Aorta (tissue), 5 donors: ENCODE measurements at regions not wholly inside any gene's neighbourhood (a gene's known extent, or its start where the extent isn't known, plus 50 kb on each side); places are given as distances from the start of the nearest gene placed in this dataset.

Experiments used
- ATAC-seq: fragments of 200-7000 bp; cut with Tn5 transposase; one replicate; pipeline ENCODE4 v1.9.1; 2022; ENCODE audit warnings: moderate library complexity; ENCODE audit not compliant: low FRiP score
- DNase-seq, 2 donors: peaks; one replicate each; pipeline ENCODE4 v3.0.0-alpha.2; 2020
- H3K27ac ChIP-seq, 2 donors: one replicate each; pipeline ENCODE4 v1.5.1; 2013; ENCODE audit warnings: low read length in 2 of 2, mild to moderate bottlenecking in 2 of 2, moderate library complexity in 2 of 2, control low read depth in 1 of 2, inconsistent platforms in 1 of 2, low read depth in 1 of 2
- H3K27me3 ChIP-seq, 2 donors: one replicate each; pipeline ENCODE4 v1.6.1; 2013; ENCODE audit warnings: control low read depth in 1 of 2, low read length in 1 of 2, mild to moderate bottlenecking in 1 of 2, moderate library complexity in 1 of 2; ENCODE audit not compliant: insufficient read depth in 2 of 2, control insufficient read depth in 1 of 2
- H3K36me3 ChIP-seq, 2 donors: one replicate each; pipeline ENCODE4 v1.6.1; 2013; ENCODE audit warnings: control low read depth in 1 of 2, low read length in 1 of 2, mild to moderate bottlenecking in 1 of 2; ENCODE audit not compliant: insufficient read depth in 2 of 2, control insufficient read depth in 1 of 2
- H3K4me1 ChIP-seq, 2 donors: one replicate each; pipeline ENCODE4 v1.6.1; 2013; ENCODE audit warnings: low read length in 2 of 2, control low read depth in 1 of 2, mild to moderate bottlenecking in 1 of 2, moderate library complexity in 1 of 2; ENCODE audit not compliant: insufficient read depth in 2 of 2, control insufficient read depth in 1 of 2
- H3K4me3 ChIP-seq, 2 donors: one replicate each; pipeline ENCODE4 v1.5.1; 2013; ENCODE audit warnings: low read length in 2 of 2, control low read depth in 1 of 2, mild to moderate bottlenecking in 1 of 2
- H3K9me3 ChIP-seq: one replicate; pipeline ENCODE4 v1.6.1; 2013; ENCODE audit warnings: mild to moderate bottlenecking, low read length; ENCODE audit not compliant: control insufficient read depth
- WGBS, 2 donors: extraction: QIAGEN DNeasy Blood & Tissue Kit; methylation state at CpG; one replicate each; pipeline ENCODE4 v1.1.7; 2013; 5-methylcytosine and 5-hydroxymethylcytosine counted together
- intact Hi-C, 2 donors: fragments of 100-400 bp; cut with DNase I; formaldehyde crosslinking; loops; one replicate each; pipeline versions ENCODE4 v1.14.2 to v1.15.0; 2022
- donor health status: healthy with polysubstance abuse.
- donor health status: Bipolar disorder and iron deficiency.
- donor health status: DM: no; HTN: no; CAD: no.
- donor health status: DM: no; HTN: no; CAD: no.
- donor health status: DM: yes; HTN: yes; CAD: no.

GRCh38 chr2:16048466-16048865 is 108.1 kb downstream of the MYCN start:
- 78% methylated on average over 4 of the region's 4 CpGs for WGBS, 2 donors
- intact Hi-C loops, result no loop called here
- H3K27me3 ChIP-seq, result no peaks in the 10 kb centered on the region
- H3K27ac ChIP-seq, result no peak overlapping the region
- H3K36me3 ChIP-seq, result no peaks in the 10 kb centered on the region
- no peak for DNase-seq
- H3K4me1 ChIP-seq, result no peaks in the 10 kb centered on the region
- H3K9me3 ChIP-seq, result peaks cover 3% of the 10 kb centered on the region
- no peak for ATAC-seq
- no peak overlapping the region for H3K4me3 ChIP-seq

GRCh38 chr2:16047701-16048100 is 107.4 kb downstream of the MYCN start:
- no peaks in the 10 kb centered on the region for H3K36me3 ChIP-seq
- DNase-seq, result no peak
- intact Hi-C loops, result no loop called here

GRCh38 chr2:16046649-16047048 is 106.3 kb downstream of the MYCN start:
- intact Hi-C loops, result no loop called here
- H3K36me3 ChIP-seq, result no peaks in the 10 kb centered on the region
- 98 to 99% methylated on average over 2 of the region's 2 CpGs for WGBS, 2 donors
- H3K4me1 ChIP-seq, result no peaks in the 10 kb centered on the region
- H3K4me3 ChIP-seq, result no peak overlapping the region
- no peak for DNase-seq
- peaks cover under 1% of the 10 kb centered on the region for H3K9me3 ChIP-seq
- no peak for ATAC-seq
- no peak overlapping the region for H3K27ac ChIP-seq
- no peaks in the 10 kb centered on the region for H3K27me3 ChIP-seq

More at GRCh38 chr2:16047701-16048100, 107.4 kb downstream of the MYCN start:
- Histone ChIP-seq H3K27me3 (no peaks in the 10 kb centered on the region), H3K4me1 (no peaks in the 10 kb centered on the region), H3K27ac (no peak overlapping the region), H3K4me3 (no peak overlapping the region), H3K9me3 (peaks cover 3% of the 10 kb centered on the region)
- WGBS, 2 donors, result 92% methylated on average over 9 of the region's 9 CpGs
- no peak for ATAC-seq

GRCh38 chr2:16045653-16046352 is 105.5 kb downstream of the MYCN start:
- Histone ChIP-seq H3K9me3 (no peaks in the 10 kb centered on the region), H3K4me3 (no peak overlapping the region), H3K4me1 (no peaks in the 10 kb centered on the region), H3K27ac (no peak overlapping the region), H3K36me3 (no peaks in the 10 kb centered on the region), H3K27me3 (no peaks in the 10 kb centered on the region)
- DNase-seq, result no peak
- intact Hi-C loops, result no loop called here
- 79% methylated on average over 6 of the region's 6 CpGs for WGBS, 2 donors
- ATAC-seq, result no peak

GRCh38 chr2:16044946-16045456 is 104.7 kb downstream of the MYCN start:
- DNase-seq, result no peak
- Histone ChIP-seq H3K36me3 (no peaks in the 10 kb centered on the region), H3K9me3 (no peaks in the 10 kb centered on the region), H3K27me3 (no peaks in the 10 kb centered on the region), H3K4me3 (no peak overlapping the region), H3K27ac (no peak overlapping the region), H3K4me1 (no peaks in the 10 kb centered on the region)
- intact Hi-C loops, result no loop called here
- WGBS, 2 donors, result 91 to 92% methylated on average over 6 of the region's 6 CpGs
- no peak for ATAC-seq

GRCh38 chr2:16043627-16044026 is 103.3 kb downstream of the MYCN start:
- H3K27me3 ChIP-seq, result peaks cover 0 to under 1% of the 10 kb centered on the region in 2 donors
- ATAC-seq, result no peak
- no peak overlapping the region for H3K4me3 ChIP-seq
- no peaks in the 10 kb centered on the region for H3K9me3 ChIP-seq
- no peak overlapping the region for H3K27ac ChIP-seq
- DNase-seq, result no peak
- H3K36me3 ChIP-seq, result no peaks in the 10 kb centered on the region
- intact Hi-C loops, result no loop called here
- 68 to 80% methylated on average over 2 of the region's 2 CpGs for WGBS, 2 donors
- no peaks in the 10 kb centered on the region for H3K4me1 ChIP-seq

GRCh38 chr2:16043192-16043591 is 102.8 kb downstream of the MYCN start:
- no peak for DNase-seq
- H3K27ac ChIP-seq, result no peak overlapping the region
- intact Hi-C loops, result no loop called here
- no peak overlapping the region for H3K4me3 ChIP-seq
- H3K4me1 ChIP-seq, result no peaks in the 10 kb centered on the region
- H3K27me3 ChIP-seq, result peaks cover 0 to 4% of the 10 kb centered on the region in 2 donors
- 87 to 88% methylated on average over 2 of the region's 2 CpGs for WGBS, 2 donors
- ATAC-seq, result no peak
- H3K36me3 ChIP-seq, result no peaks in the 10 kb centered on the region
- no peaks in the 10 kb centered on the region for H3K9me3 ChIP-seq

- no peak overlapping the region for H3K27ac ChIP-seq
- H3K9me3 ChIP-seq, result no peaks in the 10 kb centered on the region
- intact Hi-C loops, result no loop called here
- H3K4me3 ChIP-seq, result no peak overlapping the region
- no peaks in the 10 kb centered on the region for H3K4me1 ChIP-seq
- H3K27me3 ChIP-seq, result peaks cover 0 to 4% of the 10 kb centered on the region in 2 donors
- no peak for ATAC-seq
- 92 to 96% methylated on average over 3 of the region's 3 CpGs for WGBS, 2 donors
- no peaks in the 10 kb centered on the region for H3K36me3 ChIP-seq
- DNase-seq, result no peak
Observed at GRCh38 chr2:16042201-16042700, 101.9 kb downstream of the MYCN start.
